Fibroblast of mammary gland (primary cell): ENCODE measurements at regions not wholly inside any gene's neighbourhood (a gene's known extent, or its start where the extent isn't known, plus 50 kb on each side); places are given as distances from the start of the nearest gene placed in this dataset.

Experiments used
- DNase-seq: peaks from one replicate; pipeline ENCODE4 v3.0.0-alpha.2; 2010; ENCODE audit warnings: low read depth
- H3K4me3 ChIP-seq: 2 replicates; pipeline ENCODE4 v1.5.1; 2011; ENCODE audit warnings: low read depth, mild to moderate bottlenecking, low read length, moderate library complexity; ENCODE audit not compliant: control insufficient read depth
- CTCF ChIP-seq: conservative IDR thresholded peaks from 2 replicates; pipeline ENCODE4 v1.5.1; 2011; ENCODE audit warnings: low read depth, low read length, inconsistent platforms; ENCODE audit not compliant: control insufficient read depth, insufficient read depth

GRCh38 chr1:184272175-184272866 is 114.5 kb upstream of the C1orf21 start:
- DNase-seq, result no peak
- TF ChIP-seq CTCF, result no peak
- no peak overlapping the region for H3K4me3 ChIP-seq

- peak; percentile 52 for DNase-seq
- no peak overlapping the region for H3K4me3 ChIP-seq
Measured at GRCh38 chr1:184276416-184276815, 110.4 kb upstream of the C1orf21 start.

GRCh38 chr1:184279911-184280458 is 106.8 kb upstream of the C1orf21 start:
- no peak for TF ChIP-seq CTCF
- no peak for DNase-seq
- no peak overlapping the region for H3K4me3 ChIP-seq

More at GRCh38 chr1:184276416-184276815, 110.4 kb upstream of the C1orf21 start:
- no peak for TF ChIP-seq CTCF

- DNase-seq, result peak; percentile 45
- TF ChIP-seq CTCF, result no peak
- no peak overlapping the region for H3K4me3 ChIP-seq
Measured at GRCh38 chr1:184283999-184284398, 102.8 kb upstream of the C1orf21 start.

- no peak for TF ChIP-seq CTCF
- no peak overlapping the region for H3K4me3 ChIP-seq
- no peak for DNase-seq
Measured at GRCh38 chr1:184284900-184285299, 101.9 kb upstream of the C1orf21 start.

GRCh38 chr1:184285401-184286087 is 101.3 kb upstream of the C1orf21 start:
- TF ChIP-seq CTCF, result no peak
- no peak for DNase-seq
- no peak overlapping the region for H3K4me3 ChIP-seq
